Colonic mucosa (tissue), 4 donors: ENCODE measurements at regions not wholly inside any gene's neighbourhood (a gene's known extent, or its start where the extent isn't known, plus 50 kb on each side); places are given as distances from the start of the nearest gene placed in this dataset.

Experiments
- DNase-seq: peaks from one replicate; pipeline ENCODE4 v3.0.0-alpha.2; 2020
- H3K27ac ChIP-seq: fragments of 200-600 bp; one replicate; pipeline ENCODE4 v1.8.0; 2021
- H3K27me3 ChIP-seq: fragments of 200-600 bp; one replicate; pipeline ENCODE4 v1.8.0; 2021
- H3K36me3 ChIP-seq: fragments of 200-600 bp; one replicate; pipeline ENCODE4 v1.8.0; 2021
- H3K4me1 ChIP-seq: fragments of 200-600 bp; one replicate; pipeline ENCODE4 v1.8.0; 2021; ENCODE audit warnings: mild to moderate bottlenecking
- H3K4me3 ChIP-seq: fragments of 200-600 bp; one replicate; pipeline ENCODE4 v1.8.0; 2021
- H3K9ac ChIP-seq, 2 donors: one replicate each; pipeline ENCODE4 v1.7.0; 2013; ENCODE audit warnings: control low read depth in 2 of 2, low read depth in 2 of 2, low read length in 2 of 2
- H3K9me3 ChIP-seq: fragments of 200-600 bp; one replicate; pipeline ENCODE4 v1.8.0; 2021
- CTCF ChIP-seq: fragments of 200-600 bp; IDR thresholded peaks from one replicate; pipeline ENCODE4 v1.8.0; 2022; ENCODE audit warnings: antibody characterized with exemption, mild to moderate bottlenecking
- intact Hi-C: fragments of 100-400 bp; cut with DNase I; formaldehyde crosslinking; loops from one replicate; pipeline ENCODE4 v1.14.1; 2022
- donor health status: healthy.
- donor health status: DM: no; HTN: no; CAD: no.
- donor health status: DM: no; HTN: no; CAD: no.

GRCh38 chr9:135332516-135332915 is 147.1 kb upstream of the PPP1R26 start:
- Histone ChIP-seq H3K4me1 (no peaks in the 10 kb centered on the region), H3K9ac (no peak overlapping the region), H3K4me3 (no peak overlapping the region), H3K36me3 (no peaks in the 10 kb centered on the region), H3K27ac (no peak overlapping the region), H3K9me3 (no peaks in the 10 kb centered on the region), H3K27me3 (no peaks in the 10 kb centered on the region)
- DNase-seq, result no peak
- no peak for TF ChIP-seq CTCF
- intact Hi-C loops, result no loop called here

GRCh38 chr9:135332979-135333748 is 146.4 kb upstream of the PPP1R26 start:
- no peaks in the 10 kb centered on the region for H3K36me3 ChIP-seq
- H3K4me3 ChIP-seq, result no peak overlapping the region
- no peaks in the 10 kb centered on the region for H3K4me1 ChIP-seq
- TF ChIP-seq CTCF, result no peak
- intact Hi-C loops, result no loop called here
- H3K9ac ChIP-seq, result no peak overlapping the region
- no peaks in the 10 kb centered on the region for H3K27me3 ChIP-seq
- no peaks in the 10 kb centered on the region for H3K9me3 ChIP-seq
- H3K27ac ChIP-seq, result no peak overlapping the region
- no peak for DNase-seq

DNA sequence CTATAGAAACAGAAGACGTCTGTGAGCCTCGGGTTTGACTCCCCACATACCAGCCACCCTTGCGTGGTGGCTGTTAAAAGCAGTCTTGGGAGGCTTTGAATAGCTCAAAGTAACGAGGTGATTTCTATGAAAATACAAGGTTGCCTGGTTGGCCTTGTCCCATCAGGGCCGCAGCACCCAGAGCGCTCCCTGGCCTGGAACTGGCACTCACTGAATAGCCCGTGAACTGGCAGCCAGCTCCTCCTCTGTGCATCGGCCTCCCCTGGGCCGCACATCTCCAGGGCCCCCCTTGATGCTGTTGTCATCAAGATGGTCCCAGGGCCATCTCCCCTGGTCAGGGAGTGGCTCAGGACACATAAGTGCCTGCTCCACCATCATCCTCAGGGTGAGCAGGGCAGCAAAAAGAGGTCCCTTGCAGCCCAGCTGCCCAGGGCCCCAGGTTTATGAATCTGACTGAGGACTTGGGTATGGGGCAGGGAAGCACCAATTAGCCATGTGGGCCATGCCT is 144.6 kb upstream of the PPP1R26 start:
- H3K4me3 ChIP-seq, result no peak overlapping the region
- intact Hi-C loops, result no loop called here
- H3K27me3 ChIP-seq, result no peaks in the 10 kb centered on the region
- no peaks in the 10 kb centered on the region for H3K4me1 ChIP-seq
- H3K9ac ChIP-seq, result no peak overlapping the region
- no peaks in the 10 kb centered on the region for H3K36me3 ChIP-seq
- no peak for TF ChIP-seq CTCF
- no peaks in the 10 kb centered on the region for H3K9me3 ChIP-seq
- no peak overlapping the region for H3K27ac ChIP-seq
- no peak for DNase-seq

GRCh38 chr9:135335691-135336181 is 143.8 kb upstream of the PPP1R26 start:
- no peaks in the 10 kb centered on the region for H3K36me3 ChIP-seq
- H3K9ac ChIP-seq, result no peak overlapping the region
- intact Hi-C loops, result no loop called here
- H3K27me3 ChIP-seq, result no peaks in the 10 kb centered on the region
- H3K4me3 ChIP-seq, result no peak overlapping the region
- no peaks in the 10 kb centered on the region for H3K4me1 ChIP-seq
- no peak for DNase-seq
- no peak for TF ChIP-seq CTCF
- no peak overlapping the region for H3K27ac ChIP-seq
- H3K9me3 ChIP-seq, result no peaks in the 10 kb centered on the region

- no peaks in the 10 kb centered on the region for H3K36me3 ChIP-seq
- no peak for DNase-seq
- H3K4me1 ChIP-seq, result no peaks in the 10 kb centered on the region
- intact Hi-C loops, result no loop called here
- H3K9me3 ChIP-seq, result no peaks in the 10 kb centered on the region
- no peak for TF ChIP-seq CTCF
- no peak overlapping the region for H3K4me3 ChIP-seq
- no peaks in the 10 kb centered on the region for H3K27me3 ChIP-seq
- no peak overlapping the region for H3K9ac ChIP-seq
- H3K27ac ChIP-seq, result no peak overlapping the region
Measured at GRCh38 chr9:135336722-135337527, 142.7 kb upstream of the PPP1R26 start.
